ENCODE measurements at regions not wholly inside any gene's neighbourhood (a gene's known extent, or its start where the extent isn't known, plus 50 kb on each side); places are given as distances from the start of the nearest gene placed in this dataset.
"Not testable (repeated sequence)": the region's sequence is repeated elsewhere in the genome, so short reads cannot be mapped to it uniquely, and the experiment has no call there.

- no peak for DNase-seq
Measured at GRCh38 chr5:156170351-156170961, 156.5 kb upstream of the SGCD start.

GRCh38 chr5:156174225-156174624 is 152.7 kb upstream of the SGCD start:
- DNase-seq = no peak

DNA sequence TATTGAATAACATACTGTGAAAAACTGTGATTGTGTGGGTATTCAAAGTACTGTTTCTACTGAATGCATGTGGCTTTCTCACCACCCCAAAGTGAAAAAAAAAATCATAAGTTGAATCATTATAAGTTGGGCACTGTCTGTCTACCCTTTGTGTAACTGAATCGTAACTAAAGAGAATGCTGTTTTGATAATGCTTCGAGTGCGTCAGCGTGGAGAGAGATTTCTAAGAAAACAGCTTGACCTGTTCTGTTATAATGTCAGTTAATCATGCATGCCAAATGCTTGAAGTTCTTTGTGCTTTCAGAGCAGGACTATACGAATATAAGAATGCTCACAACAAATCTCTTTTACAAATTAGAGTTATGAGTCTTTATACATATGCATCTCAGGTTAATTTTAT is 148.8 kb upstream of the SGCD start:
- no peak for DNase-seq

- DNase-seq = no peak
Measured at GRCh38 chr5:156181656-156182055, 145.3 kb upstream of the SGCD start.

- DNase-seq = no peak
Measured at GRCh38 chr5:156182174-156182967, 144.6 kb upstream of the SGCD start.

DNA sequence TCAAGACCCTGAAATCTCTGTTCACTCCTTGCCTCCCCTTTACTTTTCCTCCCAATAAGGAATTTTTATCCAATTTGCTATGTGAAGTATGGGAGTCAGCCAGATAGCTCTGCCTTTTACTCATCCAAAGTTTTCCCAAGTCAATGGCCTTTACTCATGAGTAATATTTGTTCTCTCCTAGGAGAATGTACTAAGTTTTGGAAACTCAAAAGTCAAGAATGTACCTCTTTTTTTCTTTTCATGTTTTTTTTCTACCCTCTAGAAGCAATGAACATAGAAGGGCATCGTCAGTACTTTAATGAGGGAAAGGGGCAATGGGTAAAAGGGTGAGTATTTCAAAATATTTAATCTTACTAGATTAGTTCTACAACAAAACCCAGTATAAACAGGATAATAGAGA is 140.2 kb upstream of the SGCD start:
- DNase-seq = no peak

DNA sequence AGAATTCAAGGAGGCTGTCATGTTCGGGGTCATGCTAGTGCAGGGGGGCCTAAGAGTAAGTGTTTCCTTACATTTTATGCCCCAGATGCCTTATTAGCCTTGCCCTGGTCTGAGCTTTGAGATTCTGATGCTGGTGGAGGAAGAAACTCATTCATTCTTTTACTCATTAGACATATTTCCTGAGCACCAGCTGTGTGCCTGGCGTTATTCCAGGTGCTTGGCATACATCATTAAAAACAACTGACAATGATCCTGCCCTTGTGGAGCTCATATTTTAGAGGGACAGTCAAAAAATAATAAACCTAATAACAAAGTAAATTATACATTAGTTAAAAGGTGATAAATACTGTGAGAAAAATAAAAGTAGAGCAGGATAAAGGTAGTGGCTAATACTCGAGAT is 138.9 kb upstream of the SGCD start:
- no peak for DNase-seq

DNA sequence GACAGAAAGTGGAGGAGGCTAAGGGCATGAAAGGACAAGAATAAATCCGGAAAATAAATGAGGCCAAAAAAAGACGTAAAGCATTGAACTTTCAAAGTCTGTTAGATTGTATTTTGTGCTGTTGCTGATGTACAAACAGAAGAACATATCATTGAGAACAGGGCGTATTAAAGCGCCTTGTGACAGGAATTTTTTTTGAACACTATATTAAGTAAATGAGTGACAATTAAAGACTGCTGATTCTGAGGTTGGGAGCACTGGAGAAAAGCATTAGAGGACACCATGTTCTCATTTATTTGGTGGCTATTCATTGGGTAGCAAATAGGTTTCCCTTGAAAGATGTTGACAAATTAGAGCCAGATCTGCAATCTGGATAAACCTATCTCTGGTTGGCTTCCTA is 137.3 kb upstream of the SGCD start:
- no peak for DNase-seq

GRCh38 chr5:156191547-156191946 is 135.4 kb upstream of the SGCD start:
- no peak for DNase-seq

DNA sequence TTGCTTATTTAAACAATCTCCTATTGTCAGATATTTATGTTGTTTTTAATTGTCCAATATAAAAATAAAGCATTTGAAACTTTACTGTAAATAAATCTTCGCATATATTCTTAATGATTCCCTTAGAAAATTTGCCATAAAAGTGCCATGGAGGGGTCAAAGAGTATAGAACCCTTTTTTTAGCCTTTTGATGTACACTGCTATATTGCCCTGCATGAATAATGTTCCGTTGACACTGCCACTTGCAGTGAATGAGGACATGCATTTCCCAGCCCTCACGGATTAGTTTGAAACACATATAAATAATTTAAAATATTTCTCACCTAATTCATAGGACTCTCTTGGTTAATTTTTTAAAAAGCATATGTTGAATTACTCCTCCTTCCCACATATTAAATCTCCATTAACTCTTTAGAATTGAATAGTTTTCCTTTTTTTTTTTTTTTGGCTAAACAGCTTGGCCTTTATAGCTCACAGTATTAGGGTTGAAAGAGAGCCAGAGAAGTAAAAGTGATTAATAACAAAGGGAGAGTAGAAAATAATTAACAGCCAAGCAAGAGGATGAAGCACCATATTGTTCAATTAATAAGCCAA is 129.8 kb upstream of the SGCD start:
- no peak for DNase-seq

DNA sequence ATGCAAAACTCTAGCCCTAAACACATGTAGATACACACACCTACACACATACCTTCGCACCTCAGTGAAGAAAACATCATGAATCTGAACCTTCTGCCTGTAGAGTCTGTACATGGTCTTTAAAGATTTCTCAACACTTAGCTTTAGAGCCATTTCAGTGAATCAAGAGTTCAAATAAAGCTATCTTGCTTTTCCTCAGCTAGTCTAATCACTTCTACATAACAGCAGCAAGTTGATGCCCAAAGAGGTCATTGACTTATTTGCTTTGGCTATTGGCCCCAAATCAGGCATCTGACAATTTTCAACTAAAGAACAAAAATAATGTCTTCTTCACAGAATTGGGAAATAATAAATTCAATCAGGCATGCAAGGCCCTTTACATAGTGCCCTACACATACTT is 127.9 kb upstream of the SGCD start:
- no peak for DNase-seq

- no peak for DNase-seq
Measured at GRCh38 chr5:156200938-156201787, 125.8 kb upstream of the SGCD start.

DNA sequence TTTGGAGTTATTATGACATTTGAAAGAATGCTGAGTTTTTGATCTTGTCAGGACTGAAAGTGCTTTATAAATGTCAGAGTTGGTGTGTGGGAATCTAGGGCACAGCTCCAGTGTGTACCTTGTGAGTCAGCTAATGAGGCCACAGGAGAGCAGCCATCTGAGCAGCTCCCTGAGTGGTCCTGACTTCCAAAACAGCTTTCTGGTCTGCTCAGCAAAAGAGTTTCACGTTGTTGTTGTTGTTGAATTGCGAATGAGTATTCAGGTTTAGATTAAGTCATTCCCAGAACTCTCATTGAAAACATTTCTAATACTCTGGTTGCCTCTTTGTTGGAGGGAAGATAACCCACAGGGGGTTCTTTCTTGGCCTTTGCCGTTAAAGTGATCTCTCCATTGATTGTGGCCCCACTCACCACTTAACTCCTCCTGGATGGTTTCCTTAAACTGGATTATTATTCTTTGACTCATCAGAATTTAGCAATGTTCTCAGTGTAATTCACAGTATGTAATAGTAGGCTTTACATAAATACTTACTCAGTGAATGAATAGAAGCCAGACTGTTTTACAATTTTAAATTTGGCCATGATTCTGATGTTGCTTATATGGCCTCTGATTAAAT is 125.1 kb upstream of the SGCD start:
- DNase-seq = peak in 1 of 58 donors; percentile 0

DNA sequence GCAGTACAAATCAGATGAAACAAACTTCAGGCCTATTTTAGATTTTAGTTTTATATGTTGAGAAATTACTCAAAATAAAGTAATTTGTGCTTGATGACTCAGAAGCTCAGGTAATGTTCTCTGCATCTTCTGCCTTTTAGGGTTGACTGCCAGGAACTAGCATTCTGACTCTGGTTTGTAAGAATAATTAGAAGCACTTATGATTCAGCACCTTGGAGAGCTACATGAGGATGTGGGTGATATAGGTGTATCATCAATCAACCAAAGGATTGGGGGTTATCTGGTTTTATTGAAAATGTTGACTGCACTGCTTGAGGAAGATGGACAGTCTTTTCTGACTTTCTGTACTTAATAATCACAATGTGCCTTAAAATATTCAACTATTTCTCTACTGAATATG is 118.7 kb upstream of the SGCD start:
- DNase-seq = no peak

- no peak for DNase-seq
Measured at GRCh38 chr5:156218367-156219158, 108.4 kb upstream of the SGCD start.

DNA sequence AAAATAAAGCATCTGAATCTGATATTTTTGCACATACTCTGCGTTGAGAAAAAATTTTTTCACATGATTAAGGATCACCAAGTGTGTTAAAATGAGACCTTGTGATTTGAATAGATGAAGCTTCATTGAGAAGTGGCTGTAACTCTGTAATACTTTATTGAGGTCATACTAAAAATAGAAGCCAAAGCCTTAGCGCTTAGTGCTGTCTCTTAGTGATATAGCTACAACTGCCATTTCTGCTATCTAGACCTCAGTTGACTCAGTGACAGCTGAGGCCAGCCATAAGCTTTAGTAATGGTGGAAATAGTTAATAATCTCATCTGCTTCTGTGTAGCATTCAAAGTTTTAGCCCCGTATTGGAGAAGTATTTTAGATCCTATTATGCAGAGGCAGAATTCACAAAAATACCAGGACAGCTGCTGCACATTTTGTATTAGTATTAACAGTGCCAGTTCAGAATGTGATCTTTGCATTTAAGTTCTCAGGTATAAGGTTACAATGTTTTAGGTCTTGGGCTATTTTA is 107.4 kb upstream of the SGCD start:
- DNase-seq = no peak

GRCh38 chr5:156221816-156222215 is 105.1 kb upstream of the SGCD start:
- DNase-seq = no peak

DNA sequence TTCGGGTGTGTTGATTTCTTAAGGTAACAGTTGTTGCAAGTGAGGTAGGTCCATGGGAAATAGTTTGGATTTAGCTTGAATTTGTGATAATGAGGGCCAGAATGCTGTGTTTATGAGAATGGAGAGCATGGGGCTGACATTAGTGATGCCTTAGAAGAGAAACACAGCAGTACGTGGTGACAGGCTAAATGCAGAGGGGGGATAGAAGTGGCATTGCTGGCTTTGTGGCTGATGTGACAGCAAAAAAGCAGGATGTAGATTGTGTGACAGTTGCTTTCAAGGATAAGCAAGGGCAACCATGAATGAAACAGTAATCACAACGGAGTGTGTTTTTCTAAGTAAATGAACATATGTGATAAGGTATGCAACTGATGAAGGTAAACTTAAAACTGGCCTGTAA is 103.4 kb upstream of the SGCD start:
- DNase-seq = no peak

- not testable (repeated sequence) for DNase-seq
Measured at GRCh38 chr5:156226485-156226884, 100.5 kb upstream of the SGCD start.

DNA sequence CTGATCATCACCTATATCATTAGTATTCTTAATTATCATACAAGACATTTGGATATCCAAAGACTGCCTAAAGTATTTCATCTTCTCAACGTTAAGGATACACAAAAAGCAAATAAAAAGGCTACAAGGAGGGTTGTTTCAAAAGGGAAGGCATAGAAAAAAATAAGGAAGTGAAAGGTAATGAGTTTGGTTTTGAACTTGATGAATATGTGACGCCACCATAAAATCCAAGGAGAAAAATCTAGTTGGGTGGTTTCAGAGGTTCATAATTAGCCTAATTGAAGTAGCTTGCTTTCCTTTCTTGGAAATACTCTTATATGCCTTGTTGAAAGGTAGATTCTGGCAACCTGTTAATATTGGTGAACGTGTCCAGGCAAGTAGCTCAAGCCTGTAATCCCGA is 96.1 kb upstream of the SGCD start:
- no peak for DNase-seq

Measured in anterior cingulate cortex (tissue), 58 donors.